ENCODE measurements at regions not wholly inside any gene's neighbourhood (a gene's known extent, or its start where the extent isn't known, plus 50 kb on each side); places are given as distances from the start of the nearest gene placed in this dataset.

- DNase-seq (ENCODE audit: low spot score) = no peak
Measured at GRCh38 chr15:95501865-95502264, 828.6 kb upstream of the NR2F2 start.

- DNase-seq (ENCODE audit: low spot score) = no peak
Measured at GRCh38 chr15:95503107-95503506, 827.4 kb upstream of the NR2F2 start.

- DNase-seq (ENCODE audit: low spot score) = no peak
Measured at GRCh38 chr15:95503640-95504225, 826.8 kb upstream of the NR2F2 start.

- DNase-seq (ENCODE audit: low spot score) = no peak
Measured at GRCh38 chr15:95511671-95512070, 818.8 kb upstream of the NR2F2 start.

GRCh38 chr15:95512906-95513305 is 817.6 kb upstream of the NR2F2 start:
- DNase-seq (ENCODE audit: low spot score) = no peak

- DNase-seq (ENCODE audit: low spot score) = no peak
Measured at GRCh38 chr15:95519887-95520286, 810.6 kb upstream of the NR2F2 start.

- DNase-seq (ENCODE audit: low spot score) = no peak
Measured at GRCh38 chr15:95520511-95520910, 810.0 kb upstream of the NR2F2 start.

GRCh38 chr15:95520922-95521321 is 809.6 kb upstream of the NR2F2 start:
- DNase-seq (ENCODE audit: low spot score) = no peak

- no peak for DNase-seq (ENCODE audit: low spot score)
Measured at GRCh38 chr15:95522533-95522932, 808.0 kb upstream of the NR2F2 start.

- no peak for DNase-seq (ENCODE audit: low spot score)
Measured at GRCh38 chr15:95528920-95529319, 801.6 kb upstream of the NR2F2 start.

GRCh38 chr15:95536638-95537037 is 793.9 kb upstream of the NR2F2 start:
- no peak for DNase-seq (ENCODE audit: low spot score)

- no peak for DNase-seq (ENCODE audit: low spot score)
Measured at GRCh38 chr15:95538693-95539092, 791.8 kb upstream of the NR2F2 start.

- DNase-seq (ENCODE audit: low spot score) = no peak
Measured at GRCh38 chr15:95541301-95541700, 789.2 kb upstream of the NR2F2 start.

GRCh38 chr15:95549168-95549738 is 781.2 kb upstream of the NR2F2 start:
- no peak for DNase-seq (ENCODE audit: low spot score)

- no peak for DNase-seq (ENCODE audit: low spot score)
Measured at GRCh38 chr15:95550702-95551101, 779.8 kb upstream of the NR2F2 start.

- no peak for DNase-seq (ENCODE audit: low spot score)
Measured at GRCh38 chr15:95556225-95556624, 774.3 kb upstream of the NR2F2 start.

- DNase-seq (ENCODE audit: low spot score) = no peak
Measured at GRCh38 chr15:95556866-95557225, 773.7 kb upstream of the NR2F2 start.

- no peak for DNase-seq (ENCODE audit: low spot score)
Measured at GRCh38 chr15:95557226-95558046, 773.1 kb upstream of the NR2F2 start.

GRCh38 chr15:95558131-95558530 is 772.4 kb upstream of the NR2F2 start:
- DNase-seq (ENCODE audit: low spot score) = no peak

- no peak for DNase-seq (ENCODE audit: low spot score)
Measured at GRCh38 chr15:95558916-95559315, 771.6 kb upstream of the NR2F2 start.

GRCh38 chr15:95559875-95560394 is 770.6 kb upstream of the NR2F2 start:
- no peak for DNase-seq (ENCODE audit: low spot score)

- no peak for DNase-seq (ENCODE audit: low spot score)
Measured at GRCh38 chr15:95561463-95561862, 769.0 kb upstream of the NR2F2 start.

- no peak for DNase-seq (ENCODE audit: low spot score)
Measured at GRCh38 chr15:95563634-95564033, 766.9 kb upstream of the NR2F2 start.
